ENCODE measurements at regions not wholly inside any gene's neighbourhood (a gene's known extent, or its start where the extent isn't known, plus 50 kb on each side); places are given as distances from the start of the nearest gene placed in this dataset.
"Not testable (repeated sequence)": the region's sequence is repeated elsewhere in the genome, so short reads cannot be mapped to it uniquely, and the experiment has no call there.

DNA sequence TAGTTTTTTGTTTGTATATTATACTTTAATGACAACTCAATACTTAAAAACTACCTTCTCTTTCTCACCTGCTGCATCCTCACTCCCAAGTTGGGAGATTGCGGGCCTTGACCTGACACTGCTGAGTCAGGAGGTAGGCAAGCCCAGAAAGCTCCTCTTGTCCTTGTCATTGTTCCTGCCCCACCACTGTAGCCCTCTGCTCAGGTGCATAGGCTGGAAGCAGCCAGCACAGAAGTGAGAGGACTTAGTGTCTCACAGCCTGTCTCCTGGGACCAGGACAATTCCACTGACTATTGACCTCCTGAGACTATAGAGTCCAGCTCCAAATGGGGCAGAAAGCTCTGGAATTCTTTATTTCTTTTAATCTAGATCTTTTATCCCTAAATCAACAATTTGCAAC lies 123.5 kb upstream of the NDP start:
- no peak for DNase-seq

DNA sequence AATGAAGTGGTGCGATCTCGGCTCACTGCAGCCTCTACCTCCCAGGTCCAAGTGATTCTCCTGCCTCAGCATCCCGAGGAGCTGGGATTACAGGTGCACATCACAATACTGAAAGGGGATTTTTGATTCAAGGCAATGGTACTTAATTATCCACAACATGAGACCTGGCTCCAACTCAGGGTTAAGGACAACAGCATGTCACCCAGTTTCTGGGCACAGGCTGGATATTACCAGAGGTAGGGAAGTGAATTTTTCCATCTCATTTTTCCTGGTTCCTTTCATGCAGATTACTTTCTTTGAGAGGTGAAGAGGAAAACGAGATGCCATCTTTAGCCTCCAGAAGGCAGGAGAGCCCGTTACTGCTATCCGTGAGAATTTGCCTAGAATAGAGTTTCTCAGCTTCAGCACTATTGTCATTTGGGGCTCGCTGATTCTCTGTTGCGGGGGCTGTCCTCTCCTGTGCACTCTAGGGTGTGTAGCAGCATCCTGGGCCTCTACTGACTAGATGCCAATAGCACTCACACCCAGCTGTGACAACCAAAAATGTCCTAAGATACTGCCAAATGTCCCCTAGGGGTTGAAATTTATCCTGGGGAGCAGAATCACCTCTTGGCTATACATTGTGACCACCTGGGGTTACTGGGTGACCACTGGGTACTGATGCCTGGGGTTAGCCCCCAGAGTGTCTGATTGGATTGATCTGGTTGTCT lies 121.8 kb upstream of the NDP start:
- no peak for DNase-seq

DNA sequence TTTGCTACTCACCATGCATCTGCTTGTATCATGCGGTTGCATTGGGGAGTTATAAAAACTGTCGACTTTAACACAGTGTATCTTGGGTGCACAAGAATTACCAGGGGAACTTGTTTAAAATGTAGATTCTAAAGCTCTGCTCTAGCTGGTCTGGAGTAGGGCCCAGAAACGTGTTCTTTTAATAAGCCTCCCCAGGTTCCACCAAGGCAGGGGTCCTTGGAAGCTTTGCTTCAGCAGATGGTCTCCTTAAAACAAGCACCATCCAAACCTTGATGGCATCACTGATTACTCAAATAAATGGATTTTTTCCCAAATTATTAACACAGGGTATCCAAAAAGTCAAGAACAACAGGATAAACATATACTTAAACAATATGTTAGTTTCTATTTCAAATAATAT lies 120.2 kb upstream of the NDP start:
- no peak for DNase-seq

DNA sequence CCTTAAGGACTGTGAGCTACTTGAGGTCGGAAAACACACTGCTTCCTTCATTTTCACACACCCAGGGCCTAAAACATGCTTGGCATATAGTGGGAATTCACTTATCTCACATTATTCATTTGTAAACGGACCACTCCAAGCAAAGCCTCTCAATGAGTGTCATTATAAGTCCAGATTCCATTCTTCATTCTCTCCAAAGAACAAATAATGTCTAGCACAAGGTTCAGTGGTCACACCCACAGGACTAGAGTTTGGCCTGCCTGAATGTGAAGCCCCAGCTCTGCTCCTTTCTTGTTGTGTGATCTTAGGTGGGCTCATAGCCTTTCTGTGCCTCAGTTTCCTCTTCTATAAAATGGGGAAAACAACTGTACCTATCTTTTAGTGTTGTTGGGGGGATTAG lies 119.6 kb upstream of the NDP start:
- DNase-seq, result no peak

DNA sequence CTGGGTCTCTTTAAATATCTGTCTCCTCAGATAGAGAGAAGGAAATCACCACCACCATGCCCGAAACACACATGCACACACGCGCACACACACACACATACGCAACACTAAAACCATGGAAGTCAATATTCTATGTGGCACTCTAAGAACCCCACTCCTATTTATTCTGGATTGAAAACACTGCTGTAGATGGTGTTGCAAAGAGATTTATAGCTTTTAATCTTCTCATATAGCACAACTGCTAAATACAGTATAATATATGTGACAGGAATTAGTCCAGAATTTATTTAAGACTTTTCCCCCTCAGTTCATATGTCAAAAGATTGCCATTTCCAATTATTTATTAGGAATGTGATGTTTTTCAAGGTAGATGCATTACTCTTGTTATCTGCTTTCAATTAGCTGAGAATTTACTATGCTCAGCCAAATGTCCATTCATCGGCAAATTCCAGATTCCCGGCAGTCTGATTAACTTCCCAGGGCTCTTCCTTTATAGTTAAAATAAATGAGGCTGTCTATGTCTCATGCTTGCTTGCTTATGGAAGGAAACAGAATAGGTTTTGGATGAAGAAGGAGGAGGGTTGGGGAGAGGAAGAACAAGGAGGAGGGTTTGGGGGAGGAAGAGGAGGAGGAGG lies 115.4 kb upstream of the NDP start:
- no peak for DNase-seq

DNA sequence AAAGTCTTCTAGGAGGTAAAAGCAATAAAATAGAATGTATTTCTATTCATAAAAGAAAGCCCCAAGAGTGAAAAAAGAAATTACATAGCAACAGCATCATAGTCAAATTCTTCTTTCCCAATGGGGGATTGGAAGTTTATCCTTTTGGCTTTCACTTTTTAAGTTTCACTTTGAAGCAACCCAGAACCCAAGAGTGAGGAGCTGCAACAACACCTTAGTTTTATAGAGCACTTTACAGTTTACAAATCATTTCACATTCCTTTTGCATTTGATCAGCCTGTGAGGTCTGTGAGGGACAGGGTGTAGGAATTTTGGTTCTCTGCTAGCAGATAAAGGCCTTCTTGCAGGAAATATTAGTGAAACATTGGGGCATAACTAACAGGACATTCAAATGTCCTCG lies 112.0 kb upstream of the NDP start:
- DNase-seq, result no peak

DNA sequence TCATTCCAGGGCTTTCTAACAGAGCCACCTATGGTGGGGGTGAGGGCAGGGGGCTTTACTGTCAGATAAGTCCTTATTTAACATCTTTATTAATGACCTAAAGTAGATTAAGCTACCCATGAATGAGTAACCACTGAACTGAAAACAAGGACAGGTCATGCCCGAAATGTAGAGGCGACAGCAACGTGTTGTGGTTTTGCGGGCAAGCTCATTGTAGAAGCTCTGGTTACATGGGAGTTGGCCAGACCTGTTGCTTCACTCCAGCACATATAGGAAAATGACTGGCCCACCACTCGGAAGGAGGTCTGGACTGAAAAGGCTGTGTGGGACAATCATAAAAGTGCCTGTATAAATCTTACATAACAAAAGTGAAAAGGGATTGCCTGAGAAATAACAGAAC lies 109.6 kb upstream of the NDP start:
- DNase-seq, result no peak

DNA sequence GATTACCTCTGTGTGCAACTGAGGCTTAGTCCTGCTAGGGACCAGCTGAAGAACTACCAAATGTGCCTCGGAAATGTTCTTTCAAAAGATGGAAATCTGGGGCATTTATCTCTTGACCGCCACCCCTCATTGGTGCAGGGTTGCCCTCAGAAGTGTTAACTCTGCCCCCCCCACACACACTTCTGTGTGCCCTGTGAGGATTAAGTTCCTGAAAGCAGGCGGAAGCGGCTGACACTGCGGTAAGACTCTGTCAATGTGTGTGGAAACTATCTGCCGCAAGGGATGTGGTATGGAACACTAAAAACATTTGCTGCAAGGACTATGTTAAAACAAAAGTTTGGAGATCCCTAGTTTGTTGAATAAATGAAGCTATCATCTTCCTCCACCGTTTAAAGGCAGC lies 106.9 kb upstream of the NDP start:
- DNase-seq, result no peak

DNA sequence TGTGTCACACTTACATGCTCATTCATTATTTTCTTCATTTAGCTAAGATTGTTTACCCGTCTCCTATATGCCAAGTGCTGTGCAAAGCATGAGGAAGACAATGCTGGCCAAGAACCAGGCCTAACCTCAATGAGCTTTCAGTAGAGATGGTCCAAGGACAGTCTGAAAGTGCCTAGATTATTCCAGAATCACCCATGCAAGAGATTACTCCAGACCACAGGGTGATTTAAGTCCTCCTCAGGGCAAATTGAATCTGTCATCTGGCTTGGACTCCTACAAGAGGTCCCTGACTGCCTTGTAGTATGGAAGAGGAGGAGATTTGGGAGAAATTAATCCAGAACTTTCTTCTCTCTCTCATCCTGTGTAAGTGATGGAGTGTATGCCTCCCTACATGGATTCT lies 99.4 kb upstream of the NDP start:
- no peak for DNase-seq

DNA sequence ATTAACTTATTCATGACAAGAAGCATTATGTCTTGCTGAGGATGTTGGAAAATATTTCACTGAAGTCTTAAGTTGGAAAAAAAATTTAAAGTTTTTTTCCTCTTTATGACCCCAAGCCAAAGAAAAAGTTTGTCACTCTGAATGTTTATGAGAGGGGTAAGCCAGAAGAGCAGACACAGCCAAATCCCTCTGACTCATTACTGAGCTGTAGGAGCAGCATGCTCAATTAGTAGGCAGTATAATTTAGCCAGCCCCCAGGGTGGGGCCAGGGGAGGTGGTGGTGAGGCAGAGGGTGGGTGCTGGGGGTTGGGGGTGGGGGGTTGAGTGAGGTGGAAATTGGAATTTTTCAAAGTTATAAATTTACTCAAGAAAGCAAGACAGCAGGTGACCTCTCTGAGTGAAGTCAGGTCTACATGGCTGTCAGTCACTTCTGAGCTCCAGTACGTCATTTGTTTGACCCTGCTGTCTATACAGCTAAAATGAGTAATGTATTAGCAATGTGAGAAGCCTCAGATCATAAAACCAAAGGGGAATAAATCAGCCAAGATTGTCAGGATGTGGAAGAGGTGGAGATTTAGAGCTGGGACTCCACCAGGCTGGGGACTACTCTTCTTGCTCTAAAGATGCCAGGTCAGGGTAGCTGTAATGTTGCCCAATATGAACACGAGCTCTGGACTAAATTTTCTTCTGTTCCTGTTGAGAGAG lies 98.8 kb upstream of the NDP start:
- DNase-seq, result peak; percentile 35

DNA sequence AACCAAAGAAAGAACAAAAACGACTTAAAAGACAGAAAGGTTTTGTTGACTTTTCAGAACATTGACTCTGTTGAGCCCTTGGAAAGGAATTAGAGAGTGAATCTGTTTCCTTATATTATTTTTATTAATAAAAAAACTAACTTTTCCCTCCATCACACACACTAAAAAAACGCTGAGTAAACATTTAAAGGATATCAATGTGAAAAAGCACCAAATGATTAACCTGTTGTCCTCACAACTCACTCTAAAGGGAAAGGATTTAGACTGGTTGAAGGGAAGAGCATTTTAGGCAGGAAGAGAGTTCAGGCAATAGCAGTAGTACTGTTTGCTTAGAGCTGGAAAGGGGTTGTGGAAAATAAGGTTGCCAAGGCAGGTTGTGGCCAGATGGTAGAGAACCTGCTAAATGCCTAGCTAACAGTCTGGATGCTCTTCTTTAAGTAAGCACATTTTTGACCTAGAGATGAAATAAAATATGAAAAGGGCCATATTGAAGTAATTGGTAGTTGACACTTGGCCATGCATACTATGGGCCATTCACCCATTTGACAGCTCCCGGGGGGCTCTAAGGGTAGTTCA lies 98.0 kb upstream of the NDP start:
- DNase-seq, result no peak

DNA sequence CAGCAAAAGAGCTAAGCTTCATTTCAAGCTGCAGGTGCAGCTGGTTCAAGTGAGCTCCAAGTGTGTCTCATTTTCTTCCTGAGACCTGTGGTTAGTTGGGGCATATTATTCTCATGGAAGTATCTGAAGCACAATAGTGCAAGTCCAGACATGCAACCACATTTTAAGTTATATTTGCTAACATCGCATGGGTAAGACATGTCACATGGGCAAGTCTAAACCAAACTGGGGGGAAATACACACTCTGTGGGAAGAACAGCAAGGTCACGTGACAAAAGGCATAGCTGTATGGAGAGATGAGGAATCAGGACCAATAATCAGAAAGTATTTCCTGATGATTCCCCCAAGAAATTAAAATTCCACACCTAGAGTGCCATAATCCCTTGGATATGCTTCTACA lies 94.9 kb upstream of the NDP start:
- DNase-seq, result no peak

DNA sequence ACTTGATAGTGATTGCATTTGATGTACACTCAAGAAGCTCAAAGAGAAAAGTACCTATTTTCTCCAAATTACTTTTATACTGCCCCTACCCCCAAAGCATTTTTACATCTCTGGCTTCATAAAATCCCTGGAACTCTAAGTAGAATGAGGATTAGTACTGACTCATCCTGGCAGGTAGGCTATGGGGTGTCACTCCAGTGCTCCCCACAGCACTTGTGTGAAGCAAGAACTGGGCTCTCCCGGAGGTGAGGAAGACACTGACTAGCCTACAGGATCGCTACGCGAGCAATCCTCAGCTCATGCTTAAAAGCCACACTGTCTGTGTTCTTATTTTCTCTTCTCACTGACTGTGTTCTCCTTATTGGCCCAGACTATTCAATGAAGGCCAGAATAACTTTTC lies 90.4 kb upstream of the NDP start:
- DNase-seq, result no peak

DNA sequence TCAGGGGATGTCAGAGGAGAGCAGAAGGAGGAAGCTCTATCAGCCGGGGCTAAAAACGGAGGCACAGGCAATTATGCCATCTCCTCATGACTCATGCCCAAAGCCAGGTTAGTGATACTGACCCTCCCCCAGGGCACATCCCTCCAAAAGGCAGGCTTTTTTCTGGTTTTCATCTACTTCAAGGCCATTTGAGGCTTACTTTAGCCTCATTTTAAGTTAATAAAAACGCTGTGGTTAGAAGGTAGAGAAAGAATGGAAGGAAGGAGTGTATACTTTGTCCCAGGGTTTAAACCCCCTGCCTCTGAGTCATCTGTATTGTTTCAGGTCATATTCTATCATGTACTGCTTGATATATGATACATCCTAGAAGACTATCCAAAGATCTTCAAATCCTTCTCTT lies 89.7 kb upstream of the NDP start:
- DNase-seq, result no peak

DNA sequence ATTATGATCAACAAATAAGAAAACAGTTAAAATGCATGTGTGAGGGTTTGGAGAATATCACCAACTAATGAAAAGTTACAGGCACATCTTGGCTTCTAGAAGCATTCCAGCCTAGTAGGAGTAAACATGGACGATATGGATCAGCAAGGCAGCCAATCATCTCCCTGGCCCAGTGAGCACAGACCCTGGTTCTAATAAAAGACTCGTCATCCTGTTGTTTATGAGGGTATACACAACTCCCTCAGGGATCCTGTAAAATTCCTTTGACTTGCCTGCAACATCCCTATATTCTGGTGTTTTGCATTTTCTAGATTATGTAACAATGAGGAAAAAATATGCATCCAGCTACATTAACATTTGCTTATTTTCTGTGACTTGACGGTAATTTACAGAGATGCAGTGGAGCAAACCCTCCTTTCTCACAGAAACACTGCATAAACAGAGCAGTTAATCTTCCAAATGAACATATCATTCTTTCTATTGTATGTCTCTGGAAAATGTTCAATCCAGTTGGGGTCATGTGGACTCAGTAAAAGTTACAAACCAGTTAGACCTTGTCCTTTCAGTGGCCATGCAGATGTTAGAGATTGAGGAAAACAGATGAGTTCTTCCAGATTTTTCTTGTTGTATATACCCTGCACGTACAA lies 88.9 kb upstream of the NDP start:
- no peak for DNase-seq

DNA sequence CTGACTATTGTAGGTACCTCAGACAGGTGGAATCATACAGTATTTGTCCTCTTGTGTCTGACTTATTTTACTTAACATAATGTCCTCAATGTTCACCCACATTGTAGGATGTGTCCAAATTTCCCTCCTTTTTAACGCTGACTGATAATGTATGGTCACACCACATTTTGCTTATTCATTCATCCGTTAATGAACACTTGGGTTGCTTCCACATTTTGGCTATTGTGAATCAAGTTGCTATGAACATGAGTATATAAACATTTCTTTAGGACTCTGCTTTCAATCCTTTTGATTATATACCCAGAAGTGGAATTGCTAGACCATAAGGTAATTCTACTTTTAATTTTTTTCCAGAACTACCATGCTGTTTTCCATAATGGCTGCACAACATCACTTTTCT lies 87.0 kb upstream of the NDP start:
- DNase-seq, result no peak

DNA sequence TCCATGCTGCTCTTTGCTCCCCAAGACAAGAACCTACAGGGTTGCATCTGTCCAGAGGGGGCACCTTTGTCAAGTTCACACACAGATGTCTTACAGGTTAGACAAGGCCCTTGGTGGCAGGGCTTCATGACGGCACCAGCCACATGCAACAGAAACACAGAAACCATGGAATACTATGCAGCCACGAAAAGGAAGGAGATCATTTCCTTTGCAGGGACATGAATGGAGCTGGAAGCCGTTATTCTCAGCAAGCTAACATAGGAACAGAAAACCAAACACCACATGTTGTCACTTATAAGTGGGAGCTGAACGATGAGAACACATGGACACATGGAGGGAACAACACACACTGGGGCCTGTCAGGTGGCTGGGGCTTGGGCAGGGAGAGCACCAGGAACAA lies 85.1 kb upstream of the NDP start:
- DNase-seq, result no peak

DNA sequence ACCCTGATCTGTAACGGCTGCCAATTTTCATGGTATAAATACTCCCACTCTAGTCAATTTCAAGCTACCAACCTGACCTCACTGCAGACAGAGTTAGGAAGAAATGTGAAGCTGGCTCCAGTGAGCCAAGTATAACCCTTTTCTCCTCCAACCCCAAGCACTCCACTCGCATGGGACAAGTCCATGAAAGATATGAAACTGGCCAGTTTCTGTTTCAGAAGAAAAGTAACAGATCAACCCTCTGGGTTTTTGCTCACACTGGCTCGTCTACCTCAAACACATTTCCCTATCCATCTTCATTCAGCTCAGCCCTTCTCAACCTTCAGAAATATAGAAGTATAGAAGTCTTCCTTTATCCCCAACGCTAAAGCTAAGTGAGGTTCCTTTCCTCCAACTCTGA lies 82.4 kb upstream of the NDP start:
- no peak for DNase-seq

DNA sequence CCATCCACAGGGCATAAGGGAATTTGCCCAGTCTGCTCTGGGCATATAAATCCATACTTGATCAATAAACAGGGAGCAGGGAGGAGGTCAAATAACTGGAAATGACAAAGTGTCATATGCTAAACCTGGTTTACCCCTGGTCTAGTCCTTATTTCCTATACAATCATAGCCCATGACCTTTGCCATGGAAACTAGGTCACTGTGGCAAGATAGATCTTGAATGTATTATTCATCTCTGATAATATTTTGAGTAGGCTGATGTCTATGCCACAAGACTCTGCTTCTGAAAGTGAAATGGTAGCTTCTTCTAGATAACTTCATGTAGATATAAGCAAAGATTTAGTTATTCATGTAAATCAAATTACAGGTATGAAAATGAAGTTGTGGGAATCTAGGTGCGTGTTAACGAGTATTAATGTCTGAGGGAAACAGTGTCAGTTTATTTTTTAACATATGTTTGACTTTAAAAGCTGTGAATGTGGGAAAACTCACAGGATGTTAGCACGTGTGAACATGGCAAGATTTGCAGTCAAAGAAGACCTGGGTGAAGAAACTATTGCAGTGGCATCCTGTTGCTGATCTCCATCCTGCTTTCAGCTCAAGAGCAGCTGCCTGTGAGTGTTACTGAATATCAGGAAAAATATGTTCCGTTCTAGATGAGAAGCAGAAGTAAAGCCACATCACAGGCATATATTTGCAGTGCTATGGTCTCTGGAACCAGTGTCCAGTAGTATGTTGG lies 81.8 kb upstream of the NDP start:
- no peak for DNase-seq

DNA sequence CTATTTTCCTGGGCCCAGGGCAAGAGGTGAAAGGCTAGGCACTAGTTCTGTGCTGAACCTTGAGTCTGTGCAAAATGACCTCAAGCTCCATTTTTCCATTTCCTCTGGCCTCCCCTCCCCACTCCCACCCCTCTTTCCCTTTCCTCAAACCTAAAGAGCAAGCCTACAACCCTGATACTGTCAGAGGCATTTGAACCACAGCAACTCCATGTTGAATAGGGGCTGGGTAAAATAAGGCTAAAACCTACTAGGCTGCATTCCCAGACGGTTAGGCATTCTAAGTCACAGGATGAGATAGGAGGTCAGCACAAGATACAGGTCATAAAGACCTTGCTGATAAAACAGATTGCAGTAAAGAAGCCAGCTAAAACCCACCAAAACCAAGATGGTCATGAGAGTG lies 71.9 kb upstream of the NDP start:
- DNase-seq, result not testable (repeated sequence)

DNA sequence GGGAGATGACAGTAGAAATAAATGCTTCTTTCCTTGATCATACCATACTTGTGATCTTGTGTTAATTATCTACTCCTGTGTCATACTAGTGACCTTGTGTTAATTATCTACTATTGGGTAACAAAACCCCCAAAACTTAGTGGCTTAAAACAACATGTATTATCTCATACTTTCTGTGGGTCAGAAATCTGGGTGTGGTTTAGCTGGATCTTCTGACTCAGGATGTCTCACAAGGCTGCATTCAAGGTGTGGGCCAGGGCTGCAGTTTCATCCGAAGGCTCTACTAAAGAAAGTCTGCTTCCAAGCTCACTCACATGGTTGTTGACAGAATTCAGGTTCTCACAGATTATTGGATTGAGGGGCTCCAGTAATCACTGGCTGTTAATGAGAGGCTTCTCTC lies 70.3 kb upstream of the NDP start:
- no peak for DNase-seq

DNA sequence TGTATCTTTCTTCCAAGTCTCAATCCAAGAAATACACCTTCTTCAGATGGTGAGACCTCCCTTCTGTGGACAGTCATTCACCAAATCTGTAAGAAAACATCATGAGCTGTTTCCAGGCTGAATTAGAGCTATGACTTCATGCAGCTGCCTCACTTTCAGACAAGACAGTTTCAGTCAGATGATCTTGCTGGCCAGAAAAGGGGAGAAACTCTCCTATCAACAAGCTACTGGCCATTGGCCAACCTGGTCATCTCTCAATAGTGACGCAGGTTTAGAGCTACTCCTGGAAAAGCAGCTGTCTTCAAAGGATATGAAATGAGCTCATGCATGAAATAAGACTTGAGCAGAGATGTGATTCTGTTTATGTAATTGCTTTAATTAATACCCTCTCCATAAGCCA lies 69.6 kb upstream of the NDP start:
- no peak for DNase-seq

DNA sequence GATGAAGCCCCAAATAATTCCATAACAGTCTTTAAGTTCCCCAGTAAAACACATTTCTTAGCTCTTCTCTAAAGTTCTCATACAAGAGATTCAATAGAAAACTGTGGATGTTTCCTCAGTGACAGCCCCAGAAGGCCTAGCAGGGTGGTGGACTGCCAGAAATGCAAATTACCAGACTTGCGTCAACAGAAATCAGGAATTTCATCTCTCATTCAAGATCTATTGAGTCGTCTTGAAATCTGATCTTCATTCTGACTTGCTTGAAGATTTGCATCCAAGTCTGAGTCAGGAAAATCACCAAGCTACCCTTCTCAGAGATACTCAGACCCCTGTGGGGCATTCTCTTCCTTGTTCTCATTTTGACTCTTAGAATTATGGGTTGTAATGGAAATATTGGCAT lies 68.9 kb upstream of the NDP start:
- no peak for DNase-seq
